ENCODE measurements at regions not wholly inside any gene's neighbourhood (a gene's known extent, or its start where the extent isn't known, plus 50 kb on each side); places are given as distances from the start of the nearest gene placed in this dataset.

DNA sequence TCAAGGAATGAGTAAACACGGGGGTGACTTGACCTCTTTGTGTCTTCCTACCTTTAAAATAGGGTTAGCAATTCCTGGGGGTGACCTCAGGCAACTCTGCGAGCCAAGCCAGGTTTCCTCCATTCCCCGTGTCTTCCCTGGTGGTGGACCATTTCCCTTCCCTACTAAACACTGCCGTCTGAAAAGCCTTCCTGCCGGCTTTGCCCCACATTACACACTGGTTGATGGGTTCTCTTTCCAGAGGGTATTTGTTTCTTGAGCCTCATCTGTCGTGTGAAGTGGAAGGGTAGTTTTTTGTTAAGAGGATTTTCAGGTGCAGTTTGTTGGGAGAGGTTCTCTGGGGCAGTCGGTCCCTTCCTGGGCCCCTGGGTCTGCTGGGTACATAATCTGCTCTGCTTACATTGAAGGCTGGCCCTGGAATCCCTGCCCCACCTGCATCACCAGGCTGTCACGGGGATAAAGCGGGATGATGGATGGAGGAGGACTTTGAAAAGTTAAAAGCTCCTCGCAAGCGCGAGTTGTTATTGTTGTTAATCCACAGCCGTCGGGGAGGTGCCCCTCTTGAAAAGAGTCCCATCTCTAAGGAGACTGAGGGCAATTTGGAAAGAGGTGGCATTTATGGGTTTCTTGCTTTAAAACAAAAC lies 175.4 kb upstream of the SPRED2 start:
- H3K4me1 ChIP-seq (ENCODE audit: control insufficient read depth, insufficient read depth, low read length), result 0 out of 2 replicates have a peak, but pooled peaks cover 2% of the 10 kb centered on the region
- ChIA-PET CTCF (interaction anchor here (0.6 kb wide), 1 partner anchor 49 kb away, joined by 3 read pairs; no protein-coding TSS in a partner anchor), POLR2A (no interaction called here)

DNA sequence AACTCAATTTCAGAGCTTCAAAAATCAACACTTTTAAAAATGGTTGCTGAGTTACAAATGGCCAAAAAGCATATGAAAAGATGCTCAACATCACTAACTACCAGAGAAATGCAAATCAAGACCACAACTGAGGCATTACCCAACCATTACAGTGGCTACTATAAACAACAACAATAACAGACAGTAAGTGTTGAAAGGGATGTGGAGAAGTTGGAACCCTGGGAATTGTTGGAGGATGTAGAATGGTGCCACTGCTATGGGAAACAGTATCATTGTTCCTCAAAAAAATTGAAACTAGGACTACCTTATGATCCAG lies 173.3 kb upstream of the SPRED2 start:
- Histone ChIP-seq H3K9me3 (ENCODE audit: control insufficient read depth, insufficient read depth, low read depth, low read length) (no peaks in the 10 kb centered on the region), H3K27ac (ENCODE audit: extremely low read depth, low read depth, low read length) (no peak overlapping the region), H3K4me1 (ENCODE audit: control insufficient read depth, insufficient read depth, low read length) (0 out of 2 replicates have a peak, but pooled peaks cover 2% of the 10 kb centered on the region), H3K4me3 (ENCODE audit: low read depth, low read length) (no peak overlapping the region), H3K36me3 (ENCODE audit: control insufficient read depth in 2 of 2, insufficient read depth in 1 of 2, low read length in 2 of 2) (no peaks in the 10 kb centered on the region)
- CTCF ChIA-PET, result no interaction called here
- POLR2A ChIA-PET, result no interaction called here
- TF ChIP-seq YY1 (tag by site-specific recombination; IDR thresholded peaks at IDR 0.05) (no peak), ZIC2 (tag by site-specific recombination; IDR thresholded peaks at IDR 0.05) (no peak), ZNF146 (tag by site-specific recombination; IDR thresholded peaks at IDR 0.05) (no peak), ZNF138 (tag by site-specific recombination; IDR thresholded peaks at IDR 0.05; ENCODE audit: borderline replicate concordance) (no peak), ZNF354C (tag by site-specific recombination; IDR thresholded peaks at IDR 0.05; ENCODE audit: borderline replicate concordance, low read depth) (no peak)

More for the DNA sequence above, 175.4 kb upstream of the SPRED2 start:
- Histone ChIP-seq H3K27ac (ENCODE audit: extremely low read depth, low read depth, low read length) (no peak overlapping the region), H3K36me3 (ENCODE audit: control insufficient read depth in 2 of 2, insufficient read depth in 1 of 2, low read length in 2 of 2) (no peaks in the 10 kb centered on the region), H3K9me3 (ENCODE audit: control insufficient read depth, insufficient read depth, low read depth, low read length) (no peaks in the 10 kb centered on the region), H3K4me3 (ENCODE audit: low read depth, low read length) (no peak overlapping the region)
- TF ChIP-seq WT1 (tag by site-specific recombination; IDR thresholded peaks at IDR 0.05), result peak; percentile 52; the same call in 1 of the 2 replicates
- TF ChIP-seq ZFP37 (tag by site-specific recombination; IDR thresholded peaks at IDR 0.05), result no peak

DNA sequence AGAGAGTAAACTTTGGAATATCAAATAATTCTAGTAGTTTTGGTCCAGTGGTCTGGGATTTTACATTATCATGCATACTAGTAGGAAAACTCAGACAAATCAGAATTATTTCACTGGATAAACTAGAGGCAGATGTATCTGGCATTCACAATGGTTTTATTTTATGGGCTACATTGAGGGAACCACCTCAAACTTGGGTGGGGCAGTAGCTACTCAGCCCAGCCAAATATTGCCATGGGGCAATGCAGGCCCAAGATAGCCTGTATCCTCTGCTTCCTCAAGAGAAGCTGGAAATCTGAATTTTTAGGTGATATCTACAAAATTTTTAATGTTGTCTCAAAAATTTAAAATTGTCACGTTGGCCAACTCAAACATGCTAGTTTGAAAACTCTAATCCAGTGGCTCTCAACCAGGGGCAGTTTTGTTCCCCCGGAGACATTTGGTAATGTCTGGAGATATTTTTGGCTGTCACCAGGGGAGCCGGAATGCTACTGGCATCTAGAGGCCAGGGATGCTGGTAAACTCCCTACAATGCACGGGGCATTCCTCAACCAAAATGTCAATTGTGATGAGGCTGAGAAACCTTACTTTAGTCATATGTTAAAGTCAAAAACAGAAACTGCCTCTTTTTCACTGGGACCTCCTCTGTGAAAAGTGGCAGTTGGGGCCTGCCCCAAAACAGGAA lies 172.8 kb upstream of the SPRED2 start:
- Histone ChIP-seq H3K4me1 (ENCODE audit: control insufficient read depth, insufficient read depth, low read length) (0 out of 2 replicates have a peak, but pooled peaks cover 2% of the 10 kb centered on the region), H3K27ac (ENCODE audit: extremely low read depth, low read depth, low read length) (no peak overlapping the region), H3K4me3 (ENCODE audit: low read depth, low read length) (no peak overlapping the region), H3K9me3 (ENCODE audit: control insufficient read depth, insufficient read depth, low read depth, low read length) (no peaks in the 10 kb centered on the region), H3K36me3 (ENCODE audit: control insufficient read depth in 2 of 2, insufficient read depth in 1 of 2, low read length in 2 of 2) (no peaks in the 10 kb centered on the region)
- ChIA-PET CTCF (interaction anchor here (0.5 kb wide), 1 partner anchor 135 kb away, joined by 3 read pairs; no protein-coding TSS in a partner anchor), POLR2A (no interaction called here)
- TF ChIP-seq ZNF223 (tag by site-specific recombination; IDR thresholded peaks at IDR 0.05), result no peak

DNA sequence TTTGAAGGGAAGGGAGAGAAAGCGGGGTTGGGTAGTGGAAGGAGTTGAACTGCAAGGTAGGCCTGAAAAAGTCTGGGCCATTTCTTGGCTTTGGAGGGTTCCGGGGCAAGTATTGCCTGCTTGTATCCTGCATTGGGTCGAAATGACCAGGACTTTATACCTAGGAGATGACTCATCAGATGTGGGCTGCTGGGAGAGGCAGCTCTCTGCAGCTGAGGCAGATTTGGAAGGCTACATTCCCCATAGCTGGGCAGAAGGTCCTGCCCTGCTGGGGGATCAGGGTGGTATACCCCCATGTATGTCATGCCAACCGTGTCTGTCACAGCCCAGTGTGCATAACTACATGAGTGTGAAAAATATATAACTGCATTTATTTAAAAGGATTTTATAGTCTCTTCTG lies 171.8 kb upstream of the SPRED2 start:
- 0 out of 2 replicates have a peak, but pooled peaks cover 2% of the 10 kb centered on the region for H3K4me1 ChIP-seq (ENCODE audit: control insufficient read depth, insufficient read depth, low read length)
- ChIA-PET CTCF (interaction anchor here (0.6 kb wide), 1 partner anchor 409 kb away, joined by 3 read pairs; no protein-coding TSS in a partner anchor), POLR2A (no interaction called here)
- no peak overlapping the region for H3K27ac ChIP-seq (ENCODE audit: extremely low read depth, low read depth, low read length)
- H3K9me3 ChIP-seq (ENCODE audit: control insufficient read depth, insufficient read depth, low read depth, low read length), result no peaks in the 10 kb centered on the region
- no peak overlapping the region for H3K4me3 ChIP-seq (ENCODE audit: low read depth, low read length)
- TF ChIP-seq, protein P1, sequence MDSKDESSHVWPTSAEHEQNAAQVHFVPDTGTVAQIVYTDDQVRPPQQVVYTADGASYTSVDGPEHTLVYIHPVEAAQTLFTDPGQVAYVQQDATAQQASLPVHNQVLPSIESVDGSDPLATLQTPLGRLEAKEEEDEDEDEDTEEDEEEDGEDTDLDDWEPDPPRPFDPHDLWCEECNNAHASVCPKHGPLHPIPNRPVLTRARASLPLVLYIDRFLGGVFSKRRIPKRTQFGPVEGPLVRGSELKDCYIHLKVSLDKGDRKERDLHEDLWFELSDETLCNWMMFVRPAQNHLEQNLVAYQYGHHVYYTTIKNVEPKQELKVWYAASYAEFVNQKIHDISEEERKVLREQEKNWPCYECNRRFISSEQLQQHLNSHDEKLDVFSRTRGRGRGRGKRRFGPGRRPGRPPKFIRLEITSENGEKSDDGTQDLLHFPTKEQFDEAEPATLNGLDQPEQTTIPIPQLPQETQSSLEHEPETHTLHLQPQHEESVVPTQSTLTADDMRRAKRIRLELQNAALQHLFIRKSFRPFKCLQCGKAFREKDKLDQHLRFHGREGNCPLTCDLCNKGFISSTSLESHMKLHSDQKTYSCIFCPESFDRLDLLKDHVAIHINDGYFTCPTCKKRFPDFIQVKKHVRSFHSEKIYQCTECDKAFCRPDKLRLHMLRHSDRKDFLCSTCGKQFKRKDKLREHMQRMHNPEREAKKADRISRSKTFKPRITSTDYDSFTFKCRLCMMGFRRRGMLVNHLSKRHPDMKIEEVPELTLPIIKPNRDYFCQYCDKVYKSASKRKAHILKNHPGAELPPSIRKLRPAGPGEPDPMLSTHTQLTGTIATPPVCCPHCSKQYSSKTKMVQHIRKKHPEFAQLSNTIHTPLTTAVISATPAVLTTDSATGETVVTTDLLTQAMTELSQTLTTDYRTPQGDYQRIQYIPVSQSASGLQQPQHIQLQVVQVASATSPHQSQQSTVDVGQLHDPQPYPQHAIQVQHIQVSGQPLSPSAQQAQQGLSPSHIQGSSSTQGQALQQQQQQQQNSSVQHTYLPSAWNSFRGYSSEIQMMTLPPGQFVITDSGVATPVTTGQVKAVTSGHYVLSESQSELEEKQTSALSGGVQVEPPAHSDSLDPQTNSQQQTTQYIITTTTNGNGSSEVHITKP (tag by site-specific recombination; IDR thresholded peaks at IDR 0.05), result 0 out of 2 replicates have a peak, but pooled peaks have one; percentile 10
- TF ChIP-seq, protein P2, sequence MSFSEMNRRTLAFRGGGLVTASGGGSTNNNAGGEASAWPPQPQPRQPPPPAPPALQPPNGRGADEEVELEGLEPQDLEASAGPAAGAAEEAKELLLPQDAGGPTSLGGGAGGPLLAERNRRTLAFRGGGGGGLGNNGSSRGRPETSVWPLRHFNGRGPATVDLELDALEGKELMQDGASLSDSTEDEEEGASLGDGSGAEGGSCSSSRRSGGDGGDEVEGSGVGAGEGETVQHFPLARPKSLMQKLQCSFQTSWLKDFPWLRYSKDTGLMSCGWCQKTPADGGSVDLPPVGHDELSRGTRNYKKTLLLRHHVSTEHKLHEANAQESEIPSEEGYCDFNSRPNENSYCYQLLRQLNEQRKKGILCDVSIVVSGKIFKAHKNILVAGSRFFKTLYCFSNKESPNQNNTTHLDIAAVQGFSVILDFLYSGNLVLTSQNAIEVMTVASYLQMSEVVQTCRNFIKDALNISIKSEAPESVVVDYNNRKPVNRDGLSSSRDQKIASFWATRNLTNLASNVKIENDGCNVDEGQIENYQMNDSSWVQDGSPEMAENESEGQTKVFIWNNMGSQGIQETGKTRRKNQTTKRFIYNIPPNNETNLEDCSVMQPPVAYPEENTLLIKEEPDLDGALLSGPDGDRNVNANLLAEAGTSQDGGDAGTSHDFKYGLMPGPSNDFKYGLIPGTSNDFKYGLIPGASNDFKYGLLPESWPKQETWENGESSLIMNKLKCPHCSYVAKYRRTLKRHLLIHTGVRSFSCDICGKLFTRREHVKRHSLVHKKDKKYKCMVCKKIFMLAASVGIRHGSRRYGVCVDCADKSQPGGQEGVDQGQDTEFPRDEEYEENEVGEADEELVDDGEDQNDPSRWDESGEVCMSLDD (tag by site-specific recombination; IDR thresholded peaks at IDR 0.05), result no peak
- TF ChIP-seq, protein P3, sequence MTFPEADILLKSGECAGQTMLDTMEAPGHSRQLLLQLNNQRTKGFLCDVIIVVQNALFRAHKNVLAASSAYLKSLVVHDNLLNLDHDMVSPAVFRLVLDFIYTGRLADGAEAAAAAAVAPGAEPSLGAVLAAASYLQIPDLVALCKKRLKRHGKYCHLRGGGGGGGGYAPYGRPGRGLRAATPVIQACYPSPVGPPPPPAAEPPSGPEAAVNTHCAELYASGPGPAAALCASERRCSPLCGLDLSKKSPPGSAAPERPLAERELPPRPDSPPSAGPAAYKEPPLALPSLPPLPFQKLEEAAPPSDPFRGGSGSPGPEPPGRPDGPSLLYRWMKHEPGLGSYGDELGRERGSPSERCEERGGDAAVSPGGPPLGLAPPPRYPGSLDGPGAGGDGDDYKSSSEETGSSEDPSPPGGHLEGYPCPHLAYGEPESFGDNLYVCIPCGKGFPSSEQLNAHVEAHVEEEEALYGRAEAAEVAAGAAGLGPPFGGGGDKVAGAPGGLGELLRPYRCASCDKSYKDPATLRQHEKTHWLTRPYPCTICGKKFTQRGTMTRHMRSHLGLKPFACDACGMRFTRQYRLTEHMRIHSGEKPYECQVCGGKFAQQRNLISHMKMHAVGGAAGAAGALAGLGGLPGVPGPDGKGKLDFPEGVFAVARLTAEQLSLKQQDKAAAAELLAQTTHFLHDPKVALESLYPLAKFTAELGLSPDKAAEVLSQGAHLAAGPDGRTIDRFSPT (tag by site-specific recombination; IDR thresholded peaks at IDR 0.05), result no peak
- TF ChIP-seq, protein P4, sequence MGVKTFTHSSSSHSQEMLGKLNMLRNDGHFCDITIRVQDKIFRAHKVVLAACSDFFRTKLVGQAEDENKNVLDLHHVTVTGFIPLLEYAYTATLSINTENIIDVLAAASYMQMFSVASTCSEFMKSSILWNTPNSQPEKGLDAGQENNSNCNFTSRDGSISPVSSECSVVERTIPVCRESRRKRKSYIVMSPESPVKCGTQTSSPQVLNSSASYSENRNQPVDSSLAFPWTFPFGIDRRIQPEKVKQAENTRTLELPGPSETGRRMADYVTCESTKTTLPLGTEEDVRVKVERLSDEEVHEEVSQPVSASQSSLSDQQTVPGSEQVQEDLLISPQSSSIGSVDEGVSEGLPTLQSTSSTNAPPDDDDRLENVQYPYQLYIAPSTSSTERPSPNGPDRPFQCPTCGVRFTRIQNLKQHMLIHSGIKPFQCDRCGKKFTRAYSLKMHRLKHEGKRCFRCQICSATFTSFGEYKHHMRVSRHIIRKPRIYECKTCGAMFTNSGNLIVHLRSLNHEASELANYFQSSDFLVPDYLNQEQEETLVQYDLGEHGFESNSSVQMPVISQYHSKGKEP (tag by site-specific recombination; IDR thresholded peaks at IDR 0.05), result no peak
- H3K36me3 ChIP-seq (ENCODE audit: control insufficient read depth in 2 of 2, insufficient read depth in 1 of 2, low read length in 2 of 2), result no peaks in the 10 kb centered on the region
